Iris pigment epithelial cell (primary cell): ENCODE measurements at regions not wholly inside any gene's neighbourhood (a gene's known extent, or its start where the extent isn't known, plus 50 kb on each side); places are given as distances from the start of the nearest gene placed in this dataset.
A peak's percentile ranks its signal among the peaks of the same experiment; 100 is the strongest.

ENCODE experiments used
- DNase-seq: peaks from one replicate; pipeline ENCODE4 v3.0.0-alpha.2; 2011; ENCODE audit warnings: low read depth

DNA sequence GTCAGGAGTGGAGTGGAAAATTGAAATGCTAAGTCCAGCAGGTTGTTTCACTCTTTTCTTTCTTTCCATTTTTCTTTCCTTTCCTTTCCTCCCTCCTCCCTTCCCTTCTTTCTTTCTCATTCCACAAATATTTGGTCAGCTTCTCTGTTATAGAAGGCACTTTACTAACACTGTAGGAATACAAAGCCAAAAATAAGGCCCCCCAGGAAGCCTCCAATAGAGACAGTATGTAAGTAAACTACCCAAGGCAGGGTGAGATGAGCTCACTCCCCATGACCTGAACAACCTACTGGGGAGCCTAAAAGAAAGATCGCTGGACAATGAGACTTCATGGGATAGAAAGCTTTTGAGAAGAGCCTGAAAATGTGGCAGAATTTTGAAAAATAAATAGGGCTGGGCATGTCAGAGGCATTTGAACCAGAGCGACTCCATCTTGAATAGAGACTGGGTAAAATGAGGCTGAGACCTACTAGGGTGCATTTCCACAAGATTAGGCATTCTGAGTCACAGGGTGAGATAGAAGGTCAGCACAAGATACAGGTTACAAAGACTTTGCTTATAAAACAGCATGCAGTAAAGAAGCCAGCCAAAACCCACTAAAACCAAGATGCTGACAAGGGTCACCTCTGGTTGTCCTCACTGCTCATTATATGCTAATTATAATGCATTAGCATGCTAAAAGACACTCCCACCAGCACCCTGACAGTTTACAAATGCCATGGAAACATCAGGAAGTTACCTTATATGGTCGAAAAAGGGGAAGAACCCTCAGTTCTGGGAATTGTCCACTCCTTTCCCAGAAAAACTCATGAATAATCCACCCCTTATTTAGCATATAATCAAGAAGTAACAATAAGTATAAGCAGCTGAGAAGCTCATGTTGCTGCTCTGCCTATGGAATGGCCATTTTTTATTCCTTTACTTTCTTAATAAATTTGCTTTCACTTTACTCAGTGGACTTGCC is 158.9 kb upstream of the EGFLAM start:
- DNase-seq = no peak

DNA sequence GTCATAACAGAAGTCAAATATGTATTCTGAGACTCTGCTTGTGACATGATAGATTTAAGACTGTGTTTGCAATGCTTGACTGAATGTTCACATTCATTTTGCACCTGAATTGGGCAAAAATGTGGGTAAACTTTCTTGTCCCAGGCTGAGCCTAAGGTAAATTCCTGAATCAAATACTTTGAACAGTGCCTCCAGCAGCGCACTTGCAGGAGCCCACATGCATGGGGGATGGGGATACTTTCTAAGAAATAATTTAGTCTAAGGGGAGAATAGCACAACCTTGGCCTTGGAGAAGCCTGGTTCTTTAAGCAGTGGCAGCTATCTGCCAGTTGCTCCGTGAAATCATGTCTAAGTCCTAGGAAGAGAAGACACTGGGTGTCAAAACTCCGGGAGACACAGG is 163.5 kb upstream of the EGFLAM start:
- DNase-seq = no peak

DNA sequence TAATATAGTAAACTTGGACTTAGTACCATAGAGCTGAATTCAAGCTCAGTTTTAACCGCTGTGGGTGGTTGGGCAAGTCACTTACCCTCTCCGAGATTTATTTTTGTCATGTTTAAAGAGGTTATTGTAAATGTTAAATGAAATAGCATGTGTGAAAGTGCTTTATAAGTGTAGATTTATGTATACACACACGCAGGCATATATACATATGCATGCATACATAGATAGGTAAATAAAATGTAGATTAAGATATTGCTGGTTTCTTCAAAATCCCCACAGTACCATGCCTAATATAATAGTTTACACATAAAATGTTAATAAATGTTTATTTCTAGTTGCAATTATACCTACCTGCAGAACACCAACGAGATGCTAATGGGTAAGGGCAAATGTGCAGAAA is 164.5 kb upstream of the EGFLAM start:
- no peak for DNase-seq

DNA sequence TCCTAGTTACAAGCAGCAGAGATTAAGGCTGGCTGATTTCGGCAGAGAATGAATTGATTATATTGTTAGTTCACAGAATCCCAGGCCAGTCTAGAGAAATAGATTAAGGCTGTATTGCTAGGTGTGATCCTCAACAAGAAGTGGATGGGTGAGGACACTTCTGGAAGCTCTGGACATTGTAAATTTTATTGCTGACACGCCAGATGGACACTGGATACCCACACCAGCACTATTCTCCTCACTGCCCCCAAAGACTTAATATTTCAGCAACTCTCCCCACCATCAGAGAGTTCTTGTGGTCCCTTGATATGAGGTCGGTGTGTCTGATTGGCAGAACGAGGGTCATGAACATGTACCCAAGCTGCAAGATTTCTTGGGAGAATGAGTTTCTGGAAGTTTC is 171.6 kb upstream of the EGFLAM start:
- no peak for DNase-seq

DNA sequence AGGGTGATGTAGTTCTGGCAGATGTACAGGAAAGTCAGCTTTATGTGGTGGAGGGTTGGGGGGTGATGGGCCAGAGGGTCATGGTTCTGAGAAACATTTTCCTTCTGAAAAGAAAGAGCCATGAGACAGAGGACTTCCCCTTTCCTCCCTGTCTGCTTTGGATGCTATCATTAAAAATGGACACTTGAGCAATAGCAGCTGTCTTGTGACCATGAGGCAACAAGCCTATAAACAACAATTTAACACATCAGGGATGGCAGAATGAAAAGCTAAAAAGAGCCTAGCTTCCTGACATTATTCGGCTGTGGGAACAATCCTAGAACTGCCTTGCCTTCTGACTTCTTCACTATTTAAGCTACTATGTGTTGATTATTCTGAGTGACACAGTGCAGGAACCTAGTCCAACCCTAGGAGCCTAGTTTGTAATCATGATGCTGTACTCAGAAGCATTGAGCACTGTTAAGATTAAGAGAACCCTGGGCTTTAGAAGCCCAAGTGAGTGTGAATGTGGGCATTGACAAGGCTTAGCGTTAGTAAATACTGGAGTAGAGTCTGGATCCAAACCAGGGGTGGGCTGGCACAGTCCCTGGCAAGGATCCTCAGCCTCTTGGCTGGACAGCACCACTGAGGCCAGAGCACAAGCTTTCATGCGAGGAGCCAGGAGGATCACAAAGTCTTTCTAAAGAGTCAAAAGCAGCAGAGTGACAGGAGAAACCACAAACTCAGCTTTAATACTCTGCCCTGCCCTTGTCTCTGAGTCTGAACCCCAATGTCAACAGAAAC is 178.5 kb upstream of the EGFLAM start:
- DNase-seq = no peak

DNA sequence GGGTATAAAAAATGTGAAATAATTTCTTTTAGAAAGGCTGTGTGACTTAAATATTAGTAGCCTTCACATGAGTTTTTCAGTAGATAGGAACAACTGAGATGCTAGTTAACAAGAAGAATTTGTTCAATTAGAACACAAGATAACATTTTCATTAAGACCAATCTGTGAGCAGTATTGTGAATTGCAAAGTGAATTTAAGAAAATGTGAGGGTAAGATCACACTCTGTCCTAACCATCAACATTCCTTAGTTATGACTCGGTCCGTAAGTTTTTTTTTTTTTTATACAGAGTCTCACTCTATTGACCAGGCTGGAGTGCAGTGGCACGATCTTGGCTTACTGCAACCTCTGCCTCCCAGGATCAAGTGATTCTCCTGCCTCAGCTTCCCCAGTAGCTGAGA is 180.2 kb upstream of the EGFLAM start:
- peak; percentile 36 for DNase-seq

DNA sequence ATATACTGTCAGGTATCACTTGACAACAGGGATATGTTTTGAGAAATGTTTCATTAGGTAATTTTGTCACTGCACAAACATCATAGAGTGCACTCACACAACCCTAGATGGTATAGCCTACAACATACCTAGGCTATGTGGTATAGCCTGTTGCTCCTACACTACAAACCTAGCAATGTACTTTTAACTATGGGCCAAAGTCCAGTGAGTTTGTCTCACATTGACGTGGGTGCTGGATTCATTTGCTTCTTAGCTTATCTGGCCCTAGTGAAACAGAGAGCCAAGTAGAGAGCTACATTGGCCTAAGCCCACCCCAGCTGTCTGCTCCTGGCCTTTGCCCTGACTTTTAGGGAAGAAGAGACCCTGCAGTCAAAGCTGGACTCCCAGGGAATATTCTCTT is 180.7 kb upstream of the EGFLAM start:
- no peak for DNase-seq

DNA sequence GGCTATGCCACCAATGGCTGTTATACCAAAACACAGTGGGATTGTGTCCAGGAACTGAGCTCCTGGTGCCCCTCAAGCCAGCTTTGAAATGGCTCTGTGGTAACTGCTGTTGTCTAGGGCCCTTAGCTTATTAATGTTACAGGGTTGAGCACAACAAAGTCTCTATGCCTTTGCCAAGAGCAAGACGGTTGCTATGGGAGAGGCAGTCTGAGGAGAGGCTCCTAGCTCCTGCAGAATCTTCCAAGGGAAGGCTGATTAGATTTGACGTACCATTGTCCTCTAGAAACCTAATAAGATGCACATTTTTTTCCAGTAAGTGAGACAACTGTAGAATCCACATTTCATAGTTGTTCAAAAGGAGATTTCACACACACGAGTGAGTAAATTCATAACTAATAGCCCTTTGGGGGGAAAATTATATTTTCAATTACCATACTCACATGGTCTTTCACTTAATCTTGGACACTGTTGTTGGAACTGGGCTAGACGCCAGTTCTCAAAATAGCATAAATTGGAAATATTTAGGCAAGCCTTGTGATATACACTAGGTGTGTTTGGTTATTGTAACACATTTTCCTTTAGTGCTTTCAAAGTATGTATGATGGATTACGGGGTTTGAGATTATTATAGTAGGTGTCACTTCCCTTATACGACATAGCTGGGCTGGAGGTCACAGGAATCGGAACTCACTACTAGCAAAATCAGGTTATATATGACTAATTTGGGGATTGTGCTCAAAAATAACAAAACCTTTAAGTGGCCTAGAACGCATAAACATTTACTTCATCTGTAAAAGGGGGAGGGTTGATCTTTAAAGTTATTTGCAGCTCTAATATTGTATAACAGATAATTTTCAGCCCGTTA is 186.3 kb upstream of the EGFLAM start:
- DNase-seq = no peak

DNA sequence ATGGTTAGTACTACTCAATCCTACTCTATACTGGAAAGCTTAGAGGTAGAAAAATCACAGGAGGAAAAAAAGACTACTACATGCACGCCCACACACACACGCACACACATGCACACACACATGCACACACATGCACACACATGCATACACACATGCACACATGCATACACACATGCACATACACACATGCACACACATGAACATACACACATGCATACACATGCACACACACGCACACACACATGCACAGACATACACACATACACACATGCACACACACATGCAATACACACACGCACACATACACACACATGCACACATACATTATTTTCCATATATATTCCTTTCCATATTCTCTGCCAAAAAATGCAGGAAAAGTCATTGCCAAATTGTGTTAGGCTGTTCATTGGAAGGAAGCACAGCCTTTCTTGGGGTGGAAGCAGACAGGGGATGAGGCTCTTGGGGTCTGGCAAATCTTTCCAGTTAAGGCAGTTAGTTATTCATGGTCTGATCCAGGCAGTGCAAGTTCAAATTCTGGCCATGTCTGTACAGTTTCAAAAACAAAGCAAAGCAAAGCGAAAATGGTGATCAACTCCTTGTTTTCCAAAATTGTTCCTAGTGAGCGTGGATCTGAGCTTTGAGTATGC is 187.9 kb upstream of the EGFLAM start:
- DNase-seq = no peak

DNA sequence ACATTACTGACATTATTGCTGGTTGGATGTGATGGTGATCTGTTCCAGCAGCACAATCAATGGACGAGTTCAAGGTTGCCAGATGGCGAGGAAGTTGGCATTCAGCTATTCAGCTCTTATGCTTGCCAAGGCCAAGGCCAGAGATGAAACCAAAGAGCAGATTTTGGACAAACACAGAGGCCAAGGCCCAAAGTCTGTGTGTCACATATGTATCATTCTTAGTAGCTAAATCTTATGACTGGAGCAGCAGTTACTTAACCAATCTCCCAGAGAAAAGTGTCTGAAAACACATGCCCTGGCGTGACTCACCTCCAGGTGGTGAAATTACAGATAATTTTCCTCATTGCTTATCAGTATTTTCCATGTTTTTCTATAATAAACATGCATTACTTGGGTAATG is 189.0 kb upstream of the EGFLAM start:
- peak; percentile 16 for DNase-seq

DNA sequence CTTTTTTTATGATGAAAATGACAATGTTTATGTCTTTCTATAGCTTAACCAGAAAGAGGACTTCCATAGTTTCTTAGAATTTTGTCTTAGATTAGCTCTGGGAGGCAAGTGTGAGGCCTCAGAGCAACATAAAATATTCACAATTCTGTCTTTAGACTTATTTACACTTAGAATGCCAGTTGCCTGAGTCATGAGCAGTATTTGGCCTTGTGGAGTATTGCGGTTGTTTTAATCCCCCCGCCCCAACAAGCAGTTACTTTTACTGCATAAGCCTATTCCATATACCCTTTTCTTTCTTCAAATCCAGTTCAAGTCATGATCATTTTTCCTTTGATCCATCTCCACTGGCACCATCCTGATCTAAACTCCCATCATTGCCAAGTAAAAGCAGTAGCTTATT is 198.0 kb upstream of the EGFLAM start:
- DNase-seq = peak; percentile 84

DNA sequence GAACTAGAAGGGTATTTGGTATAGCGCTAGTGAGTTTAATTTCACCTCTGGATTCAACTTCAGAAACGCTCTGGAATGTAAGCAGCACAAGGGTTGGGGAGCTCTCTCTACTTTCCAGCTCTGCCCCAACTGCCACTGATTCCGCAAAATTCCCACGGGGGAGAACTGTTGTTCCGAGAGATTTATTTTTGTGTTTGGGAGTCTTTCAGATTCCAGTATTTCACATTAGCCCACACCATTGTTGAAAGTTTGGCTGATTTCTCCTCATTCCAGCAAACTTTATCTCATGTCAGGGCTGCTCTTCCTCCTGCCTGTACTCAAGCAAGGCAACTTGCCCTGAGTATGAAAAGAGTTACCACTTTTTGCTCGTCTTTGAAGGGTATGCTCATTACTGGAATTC is 198.5 kb upstream of the EGFLAM start:
- peak; percentile 7 for DNase-seq

DNA sequence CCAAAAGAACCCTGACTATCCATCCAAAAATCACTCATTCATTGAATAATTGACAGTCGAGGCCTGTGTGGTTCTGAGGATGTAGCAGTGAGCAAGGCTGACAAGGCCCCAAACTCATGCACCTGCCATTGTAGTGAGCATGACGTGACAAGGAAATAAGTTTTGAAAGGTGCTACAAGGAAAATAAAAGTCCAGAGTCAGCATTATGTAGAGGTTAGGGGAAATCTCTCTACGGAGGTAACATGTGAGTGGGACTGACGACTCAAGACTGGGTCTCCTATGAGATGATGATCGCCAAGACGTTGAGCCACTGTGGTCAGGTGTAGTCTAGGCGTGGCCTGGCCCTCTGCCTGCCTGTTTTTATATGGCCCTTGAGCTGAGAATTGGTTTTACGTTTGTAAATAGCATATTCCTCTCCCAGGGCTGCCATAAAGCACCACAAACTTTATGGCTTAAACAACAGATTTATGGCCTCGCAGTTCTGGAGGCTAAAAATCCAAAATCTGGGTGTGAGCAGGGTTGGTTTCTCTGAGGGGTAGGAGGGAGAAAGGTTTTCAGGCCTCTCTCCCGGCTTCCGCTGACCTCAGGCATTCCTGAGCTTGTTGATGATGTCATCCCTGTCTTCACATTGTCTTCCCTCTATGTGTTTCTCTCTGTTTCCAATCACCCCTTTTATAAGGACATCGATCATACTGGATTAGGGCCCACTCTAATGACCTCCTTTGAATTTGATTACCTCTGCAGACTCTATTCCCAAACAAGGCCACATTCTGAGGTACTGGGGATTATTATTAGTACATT is 206.4 kb upstream of the EGFLAM start:
- no peak for DNase-seq

DNA sequence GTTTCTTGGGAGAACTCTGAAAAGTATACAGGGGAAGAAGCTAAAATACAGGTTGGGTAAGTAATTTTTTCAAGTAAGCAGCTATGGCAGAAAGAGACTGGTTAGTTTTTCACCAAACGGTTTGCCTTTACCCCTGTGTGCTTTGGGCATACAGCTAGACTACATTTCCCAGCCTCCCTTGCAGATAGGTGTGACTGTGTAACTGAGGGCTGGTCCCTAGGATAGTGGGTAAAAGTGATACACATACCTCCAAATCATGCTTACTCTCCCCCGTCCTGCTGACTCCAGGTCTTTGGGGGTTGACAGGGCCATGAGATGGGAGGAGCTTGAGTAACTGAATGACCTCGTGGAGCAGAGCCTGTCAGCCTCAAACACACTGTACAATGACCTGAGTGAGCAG is 208.6 kb upstream of the GDNF start:
- DNase-seq = no peak

DNA sequence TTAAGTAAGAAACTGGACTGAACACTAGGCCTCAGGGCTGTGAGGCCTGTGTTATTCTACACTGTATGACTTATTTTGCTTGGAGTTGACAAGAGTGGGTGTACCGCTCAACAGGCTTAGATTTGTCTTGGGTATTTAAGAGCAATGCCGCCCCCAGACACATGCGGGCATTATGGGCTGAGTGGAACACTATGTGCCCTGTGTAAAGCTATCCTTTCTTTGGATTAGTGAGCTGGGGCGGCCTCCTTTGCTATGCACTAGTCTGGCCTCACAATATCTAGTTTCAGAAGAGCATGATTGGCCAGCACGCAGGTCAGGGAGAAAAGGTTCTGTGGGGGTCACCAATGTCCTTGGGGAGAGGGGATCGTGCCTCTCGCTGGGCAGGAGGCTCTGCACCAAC is 206.3 kb upstream of the GDNF start:
- no peak for DNase-seq

DNA sequence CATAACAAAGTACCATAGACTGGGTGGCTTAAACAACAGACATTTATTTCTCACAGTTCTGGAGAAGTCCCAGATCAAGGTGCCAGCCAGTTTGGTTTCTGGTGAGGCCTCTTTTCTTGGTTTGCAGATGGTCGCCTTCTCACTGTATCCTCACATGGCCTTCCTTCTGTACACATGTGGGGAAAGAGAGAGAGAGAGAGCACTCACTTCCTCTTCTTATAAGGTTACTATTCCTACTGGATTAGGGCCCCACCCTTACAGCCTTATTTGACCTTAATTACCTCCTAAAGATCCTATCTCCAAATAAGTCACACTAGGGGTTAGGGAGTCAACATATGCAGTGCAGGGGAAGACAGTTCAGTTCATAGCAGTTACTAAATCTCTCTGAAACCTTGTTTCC is 205.6 kb upstream of the GDNF start:
- no peak for DNase-seq

DNA sequence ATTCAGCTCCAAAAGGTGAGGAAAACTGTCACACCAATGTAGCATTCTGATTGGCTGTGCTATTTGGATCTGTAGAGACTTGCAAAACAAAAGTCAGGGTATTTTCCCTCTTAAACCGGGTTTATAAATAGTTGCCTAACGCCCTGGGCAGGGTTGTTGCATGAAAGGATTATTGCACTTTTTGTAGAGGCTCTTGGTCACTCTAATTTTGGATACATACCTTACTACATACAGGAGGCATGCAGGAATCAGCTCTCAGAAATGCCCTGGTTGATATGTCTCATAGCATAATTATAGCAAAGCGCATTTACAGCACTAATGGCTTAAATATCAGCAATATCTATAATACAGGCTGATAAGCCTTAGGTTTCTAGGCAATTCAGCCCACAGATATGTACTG is 200.0 kb upstream of the GDNF start:
- DNase-seq = no peak

DNA sequence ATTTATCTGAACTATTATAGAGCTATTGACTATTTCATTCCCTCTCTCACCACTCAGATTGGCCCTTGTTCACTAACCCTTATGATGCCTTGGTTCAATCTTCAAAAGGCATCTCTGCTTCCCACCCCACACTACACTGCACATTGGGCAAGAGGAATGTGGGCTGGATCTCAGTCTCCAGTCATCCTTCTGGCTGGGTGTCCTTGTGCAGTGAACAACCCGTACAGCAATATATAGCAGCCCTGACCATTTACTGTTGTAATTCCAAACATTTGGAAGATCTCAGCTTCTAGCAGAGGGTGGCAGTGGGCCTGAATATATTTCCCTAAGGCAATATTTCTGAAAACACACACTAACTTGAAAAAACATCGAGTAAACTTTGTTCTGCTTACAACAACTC is 199.2 kb upstream of the GDNF start:
- DNase-seq = no peak

DNA sequence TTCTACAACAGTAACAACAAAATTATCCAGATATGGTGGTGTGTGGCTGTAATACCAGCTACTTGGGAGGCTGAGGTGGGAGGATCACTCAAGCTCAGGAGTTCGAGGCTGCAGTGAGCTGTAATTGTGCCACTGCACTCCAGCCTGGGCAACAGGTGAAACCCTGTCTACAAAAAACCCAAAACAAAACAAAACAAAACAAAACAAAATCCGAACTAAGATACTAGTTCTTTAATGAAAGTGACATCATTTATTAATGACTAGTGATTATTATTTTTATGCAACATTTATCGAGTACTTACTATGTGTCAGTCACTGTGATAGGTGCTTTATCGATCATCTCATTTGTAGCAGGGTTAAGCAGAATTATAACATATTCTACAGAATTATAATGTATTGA is 196.9 kb upstream of the GDNF start:
- no peak for DNase-seq

DNA sequence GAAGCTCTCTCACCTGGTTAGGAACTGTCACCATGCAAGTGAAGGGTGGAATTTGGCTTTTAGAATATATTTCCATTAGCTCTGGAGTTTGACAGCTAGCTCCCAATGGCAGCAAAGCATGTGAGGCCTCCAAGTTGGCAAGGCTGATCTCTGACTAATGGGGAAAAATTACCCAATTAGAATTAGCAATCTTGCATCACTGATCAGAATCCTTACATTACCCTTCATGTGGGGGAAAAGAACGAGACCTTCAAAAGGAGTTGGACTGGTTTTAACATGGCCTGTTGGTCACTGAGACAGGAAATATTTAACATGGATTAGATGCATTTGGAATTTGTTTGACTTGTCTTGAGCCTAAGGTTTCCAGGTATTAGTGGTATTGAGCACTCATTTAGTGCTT is 192.3 kb upstream of the GDNF start:
- no peak for DNase-seq

DNA sequence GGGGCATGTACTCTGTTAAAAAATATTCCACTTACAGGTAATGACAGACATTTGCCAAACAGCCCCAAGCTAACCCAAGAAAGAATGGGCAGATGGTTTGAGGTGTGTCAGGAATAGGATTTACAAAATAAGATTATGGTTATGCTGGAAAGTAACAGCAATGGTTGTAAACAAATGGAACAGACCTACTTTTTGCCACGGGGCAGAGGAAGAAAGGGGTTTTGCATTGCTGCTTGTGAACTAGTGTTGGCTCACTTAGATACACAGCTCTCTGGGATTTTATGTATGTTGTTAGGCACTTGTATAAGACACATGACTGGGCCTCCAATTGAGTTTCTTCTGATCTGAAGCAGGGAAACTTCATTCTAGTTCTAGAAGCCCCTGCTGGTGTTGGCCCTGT is 191.5 kb upstream of the GDNF start:
- DNase-seq = no peak
